HepG2 (cell line): ENCODE measurements at regions not wholly inside any gene's neighbourhood (a gene's known extent, or its start where the extent isn't known, plus 50 kb on each side); places are given as distances from the start of the nearest gene placed in this dataset.

ENCODE experiments used
- BORCS8-MEF2B ChIP-seq: sonication (generic); formaldehyde crosslinking; IDR thresholded peaks from 2 replicates; pipeline ENCODE4 v1.8.0; 2022; ENCODE audit warnings: mild to moderate bottlenecking, missing genetic modification reagents
- HNRNPH1 ChIP-seq: fragments of 200-400 bp; formaldehyde crosslinking; optimal IDR thresholded peaks from 2 replicates; pipeline ENCODE3; 2017; ENCODE audit warnings: mild to moderate bottlenecking, low read depth, low read length
- MED1 ChIP-seq: sonication (generic); formaldehyde crosslinking; IDR thresholded peaks from 2 replicates; pipeline ENCODE4 v1.4.0; 2020; ENCODE audit warnings: missing genetic modification reagents
- MEIS1 ChIP-seq: sonication (generic); formaldehyde crosslinking; IDR thresholded peaks from 2 replicates; pipeline ENCODE4 v1.9.0; 2021; ENCODE audit warnings: mild to moderate bottlenecking, missing genetic modification reagents, moderate library complexity, borderline replicate concordance
- PHF8 ChIP-seq: sonication (generic); formaldehyde crosslinking; IDR thresholded peaks from 2 replicates; pipeline ENCODE4 v1.5.0; 2020; ENCODE audit warnings: missing genetic modification reagents
- RFX1 ChIP-seq: fragments of 450-650 bp; IDR thresholded peaks from 2 replicates; pipeline ENCODE4 v1.6.1; 2017
- SALL2 ChIP-seq: sonication (generic); formaldehyde crosslinking; IDR thresholded peaks from 2 replicates; pipeline ENCODE4 v1.8.1; 2023; ENCODE audit warnings: mild to moderate bottlenecking, missing genetic modification reagents, inconsistent platforms
- SAP130 ChIP-seq: IDR thresholded peaks from 2 replicates; pipeline ENCODE4 v1.6.1; 2016; ENCODE audit warnings: low read depth
- STAT5B ChIP-seq: sonication (generic); formaldehyde crosslinking; IDR thresholded peaks from 2 replicates; pipeline ENCODE4 v1.4.0; 2020; ENCODE audit warnings: missing genetic modification reagents
- TGIF2 ChIP-seq: IDR thresholded peaks from 2 replicates; pipeline ENCODE4 v1.6.1; 2016; ENCODE audit warnings: control low read depth, missing compliant biosample characterization
- ZFP36L2 ChIP-seq: sonication (generic); formaldehyde crosslinking; IDR thresholded peaks from 2 replicates; pipeline ENCODE4 v1.4.0; 2020; ENCODE audit warnings: missing genetic modification reagents
- ZMYM3 ChIP-seq: sonication (generic); formaldehyde crosslinking; IDR thresholded peaks from 2 replicates; pipeline ENCODE4 v1.5.1; 2020; ENCODE audit warnings: mild to moderate bottlenecking, missing genetic modification reagents
- ZNF253 ChIP-seq: sonication (generic); formaldehyde crosslinking; IDR thresholded peaks from 2 replicates; pipeline ENCODE4 v1.8.0; 2022; ENCODE audit warnings: mild to moderate bottlenecking, missing genetic modification reagents, borderline replicate concordance
- ZNF350 ChIP-seq: sonication (generic); formaldehyde crosslinking; IDR thresholded peaks from 2 replicates; pipeline ENCODE4 v1.4.0; 2020; ENCODE audit warnings: mild to moderate bottlenecking, low read depth, missing genetic modification reagents, borderline replicate concordance
- ZNF432 ChIP-seq: sonication (generic); formaldehyde crosslinking; IDR thresholded peaks from 2 replicates; pipeline ENCODE4 v1.5.0; 2020; ENCODE audit warnings: missing genetic modification reagents, mild to moderate bottlenecking, borderline replicate concordance
- ZNF615 ChIP-seq: sonication (generic); formaldehyde crosslinking; IDR thresholded peaks from 2 replicates; pipeline ENCODE4 v1.5.0; 2020; ENCODE audit warnings: mild to moderate bottlenecking, missing genetic modification reagents, borderline replicate concordance
- ZSCAN12 ChIP-seq: sonication (generic); formaldehyde crosslinking; IDR thresholded peaks from 2 replicates; pipeline ENCODE4 v1.9.0; 2021; ENCODE audit warnings: mild to moderate bottlenecking, missing genetic modification reagents
- TF ChIP-seq, protein P1 (sequence below): sonication (generic); formaldehyde crosslinking; IDR thresholded peaks from 2 replicates; pipeline ENCODE4 v1.8.0; 2022; ENCODE audit warnings: mild to moderate bottlenecking, missing genetic modification reagents, moderate library complexity
- TF ChIP-seq, protein P2 (sequence below): sonication (generic); formaldehyde crosslinking; IDR thresholded peaks from 2 replicates; pipeline ENCODE4 v1.8.1; 2023; ENCODE audit warnings: mild to moderate bottlenecking, moderate library complexity, missing genetic modification reagents
- TF ChIP-seq, protein P3 (sequence below): sonication (generic); formaldehyde crosslinking; IDR thresholded peaks from 2 replicates; pipeline ENCODE4 v1.8.0; 2022; ENCODE audit warnings: low read depth, missing genetic modification reagents
- TF ChIP-seq, protein P4 (sequence below): sonication (generic); formaldehyde crosslinking; IDR thresholded peaks from 2 replicates; pipeline ENCODE4 v1.4.0; 2020; ENCODE audit warnings: missing genetic modification reagents, low read depth, mild to moderate bottlenecking, borderline replicate concordance
- TF ChIP-seq, protein P5 (sequence below): IDR thresholded peaks from 2 replicates; pipeline ENCODE4 v1.6.1; 2016; ENCODE audit warnings: missing compliant biosample characterization, missing genetic modification reagents, borderline replicate concordance
- TF ChIP-seq, protein P6 (sequence below): sonication (generic); IDR thresholded peaks from 2 replicates; pipeline ENCODE4 v1.6.1; 2016; ENCODE audit warnings: low read depth, borderline replicate concordance

DNA sequence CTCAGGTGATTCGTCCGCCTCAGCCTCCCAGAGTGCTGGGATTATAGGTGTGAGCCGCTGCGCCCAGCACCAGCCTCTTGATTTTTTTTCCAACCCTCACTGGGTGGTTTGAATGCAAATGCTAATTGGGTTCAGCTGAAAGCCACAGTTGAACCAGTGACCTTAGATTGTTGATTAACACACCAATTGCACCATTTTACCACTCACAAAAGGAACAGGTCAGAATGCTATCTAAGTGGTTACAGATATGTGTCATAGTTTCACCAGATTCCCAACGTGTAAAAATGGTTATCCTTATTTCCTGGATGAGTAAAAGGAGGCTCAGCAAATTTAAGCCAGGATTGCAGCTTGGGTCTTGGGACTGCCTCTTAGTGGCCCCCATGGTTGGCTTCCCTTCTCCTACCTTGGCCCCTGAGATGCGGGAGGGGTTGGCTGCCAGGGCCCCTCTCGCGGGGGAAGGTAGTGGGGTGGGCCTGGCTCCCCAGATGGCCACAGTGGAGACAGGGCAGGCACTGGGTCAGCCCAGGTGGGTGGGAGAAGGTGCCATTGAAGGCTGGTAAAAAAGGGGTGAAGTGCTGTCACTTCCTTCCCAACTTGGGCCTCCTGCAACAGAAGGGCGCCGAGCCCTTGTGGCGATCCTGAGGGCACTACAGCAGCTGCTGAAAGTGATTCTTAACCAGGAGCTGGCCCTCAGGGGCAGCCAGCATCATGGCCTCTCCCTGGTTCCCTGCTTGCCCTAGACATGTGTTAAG lies 164.9 kb upstream of the HAAO start (continued):
- TF ChIP-seq ZNF432 (no peak), PHF8 (CRISPR knock-in tag) (no peak), MED1 (CRISPR knock-in tag) (no peak), ZFP36L2 (no peak), ZNF350 (CRISPR knock-in tag) (0 out of 2 replicates have a peak, but pooled peaks have one; percentile 18), ZNF615 (CRISPR knock-in tag) (no peak), ZMYM3 (no peak), SALL2 (CRISPR knock-in tag) (no peak), RFX1 (no peak), SAP130 (CRISPR knock-in tag) (peak; percentile 28; the same call in 1 of the 2 replicates), ZNF253 (no peak), STAT5B (CRISPR knock-in tag) (no peak), HNRNPH1 (no peak), TGIF2 (CRISPR knock-in tag) (no peak), ZSCAN12 (CRISPR knock-in tag) (no peak), MEIS1 (no peak), BORCS8-MEF2B (CRISPR knock-in tag) (no peak)
- TF ChIP-seq, protein P1, sequence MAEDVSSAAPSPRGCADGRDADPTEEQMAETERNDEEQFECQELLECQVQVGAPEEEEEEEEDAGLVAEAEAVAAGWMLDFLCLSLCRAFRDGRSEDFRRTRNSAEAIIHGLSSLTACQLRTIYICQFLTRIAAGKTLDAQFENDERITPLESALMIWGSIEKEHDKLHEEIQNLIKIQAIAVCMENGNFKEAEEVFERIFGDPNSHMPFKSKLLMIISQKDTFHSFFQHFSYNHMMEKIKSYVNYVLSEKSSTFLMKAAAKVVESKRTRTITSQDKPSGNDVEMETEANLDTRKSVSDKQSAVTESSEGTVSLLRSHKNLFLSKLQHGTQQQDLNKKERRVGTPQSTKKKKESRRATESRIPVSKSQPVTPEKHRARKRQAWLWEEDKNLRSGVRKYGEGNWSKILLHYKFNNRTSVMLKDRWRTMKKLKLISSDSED (CRISPR knock-in tag): no peak
- TF ChIP-seq, protein P2, sequence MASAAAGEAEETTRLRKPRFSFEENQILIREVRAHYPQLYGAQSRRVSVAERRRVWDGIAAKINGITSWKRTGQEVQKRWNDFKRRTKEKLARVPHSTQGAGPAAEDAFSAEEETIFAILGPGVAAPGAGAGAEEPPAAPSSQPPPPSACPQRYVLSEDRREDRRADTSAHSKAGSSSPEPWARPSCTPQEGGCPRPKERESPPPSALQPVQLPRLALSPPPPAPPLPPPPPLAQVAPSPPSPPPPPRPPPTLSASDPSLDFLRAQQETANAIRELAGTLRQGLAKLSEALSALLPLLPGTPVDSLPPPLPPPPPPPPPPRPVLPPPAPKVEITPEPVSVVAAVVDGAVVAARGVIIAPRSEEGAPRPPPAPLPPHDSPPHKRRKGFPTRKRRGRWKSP (CRISPR knock-in tag): no peak
- TF ChIP-seq, protein P3, sequence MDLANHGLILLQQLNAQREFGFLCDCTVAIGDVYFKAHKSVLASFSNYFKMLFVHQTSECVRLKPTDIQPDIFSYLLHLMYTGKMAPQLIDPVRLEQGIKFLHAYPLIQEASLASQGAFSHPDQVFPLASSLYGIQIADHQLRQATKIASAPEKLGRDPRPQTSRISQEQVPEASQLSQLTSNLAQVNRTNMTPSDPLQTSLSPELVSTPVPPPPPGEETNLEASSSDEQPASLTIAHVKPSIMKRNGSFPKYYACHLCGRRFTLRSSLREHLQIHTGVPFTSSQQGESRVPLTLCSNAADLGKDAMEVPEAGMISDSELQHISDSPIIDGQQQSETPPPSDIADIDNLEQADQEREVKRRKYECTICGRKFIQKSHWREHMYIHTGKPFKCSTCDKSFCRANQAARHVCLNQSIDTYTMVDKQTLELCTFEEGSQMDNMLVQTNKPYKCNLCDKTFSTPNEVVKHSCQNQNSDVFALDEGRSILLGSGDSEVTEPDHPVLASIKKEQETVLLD (CRISPR knock-in tag): no peak
- TF ChIP-seq, protein P4, sequence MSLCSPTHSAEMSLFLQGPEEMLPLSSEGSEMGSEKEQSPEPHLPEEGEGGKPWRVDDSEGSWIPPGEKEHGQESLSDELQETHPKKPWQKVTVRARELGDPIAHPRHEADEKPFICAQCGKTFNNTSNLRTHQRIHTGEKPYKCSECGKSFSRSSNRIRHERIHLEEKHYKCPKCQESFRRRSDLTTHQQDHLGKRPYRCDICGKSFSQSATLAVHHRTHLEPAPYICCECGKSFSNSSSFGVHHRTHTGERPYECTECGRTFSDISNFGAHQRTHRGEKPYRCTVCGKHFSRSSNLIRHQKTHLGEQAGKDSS (CRISPR knock-in tag): no peak
- TF ChIP-seq, protein P5, sequence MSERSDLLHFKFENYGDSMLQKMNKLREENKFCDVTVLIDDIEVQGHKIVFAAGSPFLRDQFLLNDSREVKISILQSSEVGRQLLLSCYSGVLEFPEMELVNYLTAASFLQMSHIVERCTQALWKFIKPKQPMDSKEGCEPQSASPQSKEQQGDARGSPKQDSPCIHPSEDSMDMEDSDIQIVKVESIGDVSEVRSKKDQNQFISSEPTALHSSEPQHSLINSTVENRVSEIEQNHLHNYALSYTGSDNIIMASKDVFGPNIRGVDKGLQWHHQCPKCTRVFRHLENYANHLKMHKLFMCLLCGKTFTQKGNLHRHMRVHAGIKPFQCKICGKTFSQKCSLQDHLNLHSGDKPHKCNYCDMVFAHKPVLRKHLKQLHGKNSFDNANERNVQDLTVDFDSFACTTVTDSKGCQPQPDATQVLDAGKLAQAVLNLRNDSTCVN (CRISPR knock-in tag): no peak
- TF ChIP-seq, protein P6, sequence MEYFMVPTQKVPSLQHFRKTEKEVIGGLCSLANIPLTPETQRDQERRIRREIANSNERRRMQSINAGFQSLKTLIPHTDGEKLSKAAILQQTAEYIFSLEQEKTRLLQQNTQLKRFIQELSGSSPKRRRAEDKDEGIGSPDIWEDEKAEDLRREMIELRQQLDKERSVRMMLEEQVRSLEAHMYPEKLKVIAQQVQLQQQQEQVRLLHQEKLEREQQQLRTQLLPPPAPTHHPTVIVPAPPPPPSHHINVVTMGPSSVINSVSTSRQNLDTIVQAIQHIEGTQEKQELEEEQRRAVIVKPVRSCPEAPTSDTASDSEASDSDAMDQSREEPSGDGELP: 0 out of 2 replicates have a peak, but pooled peaks have one; percentile 10
